ENCODE measurements at regions not wholly inside any gene's neighbourhood (a gene's known extent, or its start where the extent isn't known, plus 50 kb on each side); places are given as distances from the start of the nearest gene placed in this dataset.

DNA sequence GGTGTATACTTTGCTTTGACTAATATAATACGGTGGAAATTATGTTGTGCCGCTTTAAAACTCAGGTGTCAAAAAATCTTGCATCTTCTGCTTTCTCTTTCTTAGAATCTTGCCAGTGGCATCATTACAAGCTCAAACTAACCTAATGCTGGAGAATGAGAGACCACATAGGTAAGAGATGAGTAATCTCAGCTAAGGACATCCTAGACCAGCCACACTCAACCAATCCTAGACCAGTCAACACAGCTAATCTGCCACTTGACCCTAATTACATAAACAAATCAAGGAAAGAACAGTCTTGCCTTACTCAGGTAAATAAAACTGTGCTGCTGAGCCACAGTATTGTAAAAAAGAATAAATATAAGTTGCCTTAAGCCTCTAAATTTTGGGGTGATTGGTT lies 1323.9 kb upstream of the SPRY2 start:
- TF ChIP-seq, protein P1, sequence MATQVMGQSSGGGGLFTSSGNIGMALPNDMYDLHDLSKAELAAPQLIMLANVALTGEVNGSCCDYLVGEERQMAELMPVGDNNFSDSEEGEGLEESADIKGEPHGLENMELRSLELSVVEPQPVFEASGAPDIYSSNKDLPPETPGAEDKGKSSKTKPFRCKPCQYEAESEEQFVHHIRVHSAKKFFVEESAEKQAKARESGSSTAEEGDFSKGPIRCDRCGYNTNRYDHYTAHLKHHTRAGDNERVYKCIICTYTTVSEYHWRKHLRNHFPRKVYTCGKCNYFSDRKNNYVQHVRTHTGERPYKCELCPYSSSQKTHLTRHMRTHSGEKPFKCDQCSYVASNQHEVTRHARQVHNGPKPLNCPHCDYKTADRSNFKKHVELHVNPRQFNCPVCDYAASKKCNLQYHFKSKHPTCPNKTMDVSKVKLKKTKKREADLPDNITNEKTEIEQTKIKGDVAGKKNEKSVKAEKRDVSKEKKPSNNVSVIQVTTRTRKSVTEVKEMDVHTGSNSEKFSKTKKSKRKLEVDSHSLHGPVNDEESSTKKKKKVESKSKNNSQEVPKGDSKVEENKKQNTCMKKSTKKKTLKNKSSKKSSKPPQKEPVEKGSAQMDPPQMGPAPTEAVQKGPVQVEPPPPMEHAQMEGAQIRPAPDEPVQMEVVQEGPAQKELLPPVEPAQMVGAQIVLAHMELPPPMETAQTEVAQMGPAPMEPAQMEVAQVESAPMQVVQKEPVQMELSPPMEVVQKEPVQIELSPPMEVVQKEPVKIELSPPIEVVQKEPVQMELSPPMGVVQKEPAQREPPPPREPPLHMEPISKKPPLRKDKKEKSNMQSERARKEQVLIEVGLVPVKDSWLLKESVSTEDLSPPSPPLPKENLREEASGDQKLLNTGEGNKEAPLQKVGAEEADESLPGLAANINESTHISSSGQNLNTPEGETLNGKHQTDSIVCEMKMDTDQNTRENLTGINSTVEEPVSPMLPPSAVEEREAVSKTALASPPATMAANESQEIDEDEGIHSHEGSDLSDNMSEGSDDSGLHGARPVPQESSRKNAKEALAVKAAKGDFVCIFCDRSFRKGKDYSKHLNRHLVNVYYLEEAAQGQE (IDR thresholded peaks at IDR 0.05; ENCODE audit: unreplicated experiment): no peak
- no peak for TF ChIP-seq CREB1 (CRISPR knock-in tag; IDR thresholded peaks at IDR 0.05; ENCODE audit: low read depth)
- no peak for TF ChIP-seq EZH2phosphoT487 (IDR thresholded peaks at IDR 0.05; ENCODE audit: unreplicated experiment)
